OCI-LY1 (cell line): ENCODE measurements at regions not wholly inside any gene's neighbourhood (a gene's known extent, or its start where the extent isn't known, plus 50 kb on each side); places are given as distances from the start of the nearest gene placed in this dataset.

ENCODE experiments used
- EZH2 ChIP-seq: fragments of 200-600 bp; sonication (generic), shearing (Covaris generic); IDR thresholded peaks from 2 replicates; pipeline ENCODE4 v1.8.0; 2017; ENCODE audit warnings: borderline replicate concordance, mixed run types, mild to moderate bottlenecking, antibody characterized with exemption, low read length, moderate library complexity, mixed read lengths
- TF ChIP-seq, protein P1 (sequence below): fragments of 200-600 bp; sonication (generic), shearing (Covaris generic); IDR thresholded peaks from 2 replicates; pipeline ENCODE4 v1.5.1; 2017; ENCODE audit warnings: mild to moderate bottlenecking, antibody characterized with exemption, low read length, moderate library complexity, mixed read lengths

GRCh38 chr11:42021911-42022310 is 562.5 kb upstream of the LRRC4C start:
- TF ChIP-seq, protein P1, sequence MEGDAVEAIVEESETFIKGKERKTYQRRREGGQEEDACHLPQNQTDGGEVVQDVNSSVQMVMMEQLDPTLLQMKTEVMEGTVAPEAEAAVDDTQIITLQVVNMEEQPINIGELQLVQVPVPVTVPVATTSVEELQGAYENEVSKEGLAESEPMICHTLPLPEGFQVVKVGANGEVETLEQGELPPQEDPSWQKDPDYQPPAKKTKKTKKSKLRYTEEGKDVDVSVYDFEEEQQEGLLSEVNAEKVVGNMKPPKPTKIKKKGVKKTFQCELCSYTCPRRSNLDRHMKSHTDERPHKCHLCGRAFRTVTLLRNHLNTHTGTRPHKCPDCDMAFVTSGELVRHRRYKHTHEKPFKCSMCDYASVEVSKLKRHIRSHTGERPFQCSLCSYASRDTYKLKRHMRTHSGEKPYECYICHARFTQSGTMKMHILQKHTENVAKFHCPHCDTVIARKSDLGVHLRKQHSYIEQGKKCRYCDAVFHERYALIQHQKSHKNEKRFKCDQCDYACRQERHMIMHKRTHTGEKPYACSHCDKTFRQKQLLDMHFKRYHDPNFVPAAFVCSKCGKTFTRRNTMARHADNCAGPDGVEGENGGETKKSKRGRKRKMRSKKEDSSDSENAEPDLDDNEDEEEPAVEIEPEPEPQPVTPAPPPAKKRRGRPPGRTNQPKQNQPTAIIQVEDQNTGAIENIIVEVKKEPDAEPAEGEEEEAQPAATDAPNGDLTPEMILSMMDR, result no peak
- TF ChIP-seq EZH2, result no peak
